ENCODE measurements at regions not wholly inside any gene's neighbourhood (a gene's known extent, or its start where the extent isn't known, plus 50 kb on each side); places are given as distances from the start of the nearest gene placed in this dataset.

DNA sequence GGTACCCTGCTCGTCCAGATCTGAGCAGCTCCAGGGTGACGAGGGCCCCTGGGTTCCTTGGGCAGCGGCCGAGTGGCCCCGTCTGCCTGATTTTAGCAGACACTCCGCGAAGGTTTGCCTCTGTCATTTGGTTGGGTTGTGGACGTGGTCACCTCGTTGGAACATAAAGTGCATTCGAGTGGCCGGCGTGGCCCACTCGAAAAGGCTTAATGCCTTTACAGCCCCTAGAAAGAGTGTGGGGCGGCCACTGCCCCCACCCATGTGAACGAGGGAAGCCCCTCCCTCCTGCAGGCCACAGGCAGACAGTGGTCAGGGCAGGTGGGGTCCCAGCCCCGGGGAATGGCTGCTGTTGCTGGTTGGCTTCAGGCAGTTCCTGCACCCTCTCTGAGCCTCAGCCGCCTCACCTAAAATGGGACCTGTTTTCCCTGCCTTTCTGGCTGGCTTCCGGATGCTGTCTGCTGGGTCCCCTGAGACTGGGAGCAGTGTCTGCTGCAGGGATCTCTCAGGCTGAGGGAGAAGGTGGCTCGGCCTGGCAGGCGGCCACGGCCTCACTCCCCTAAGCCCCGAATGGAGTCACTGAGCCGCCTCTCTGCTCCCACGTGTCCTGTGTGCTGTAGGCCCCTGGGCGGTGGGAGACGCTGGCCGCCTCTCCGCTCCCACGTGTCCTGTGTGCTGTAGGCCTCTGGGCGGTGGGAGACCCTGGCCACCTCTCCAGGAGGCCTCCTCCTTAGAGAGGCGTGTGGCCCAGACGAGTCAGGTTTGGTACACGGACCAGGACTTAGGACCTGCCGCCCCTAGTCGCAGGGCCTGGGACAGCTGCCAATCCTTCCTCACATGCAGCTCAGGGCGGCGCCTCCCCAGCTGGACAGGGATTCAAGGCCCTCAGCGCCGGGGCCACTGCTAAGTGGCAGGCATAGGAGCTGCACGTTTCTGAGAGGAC is 233.0 kb downstream of the ERMARD start:
- POLR2A ChIA-PET = no interaction called here
- H3K4me3 Mint-ChIP-seq = no peak overlapping the region

DNA sequence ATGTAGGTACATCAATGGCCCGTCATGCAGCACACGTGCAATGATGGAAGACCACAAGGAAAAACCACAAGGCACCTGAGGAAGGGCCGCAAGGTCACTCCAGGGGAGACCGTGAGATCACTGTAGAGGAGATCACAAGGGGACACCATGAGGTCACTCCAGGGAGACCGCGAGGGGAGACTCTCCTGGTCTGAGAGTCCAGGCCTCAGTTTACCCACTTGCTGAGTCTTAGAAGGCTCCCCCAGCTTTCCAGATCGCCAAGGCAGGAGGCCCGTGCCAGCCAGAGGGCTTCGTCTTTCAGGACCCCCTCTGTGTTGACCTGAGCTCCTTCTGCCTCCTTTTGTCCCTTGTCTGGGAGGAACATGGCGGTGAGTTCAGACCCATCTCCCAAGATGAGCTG is 232.2 kb downstream of the ERMARD start:
- Mint-ChIP-seq H3K27me3 (no peaks in the 10 kb centered on the region), H3K27ac (no peak overlapping the region), H3K4me1 (no peaks in the 10 kb centered on the region), H3K36me3 (ENCODE audit: low read depth) (no peaks in the 10 kb centered on the region), H3K4me3 (no peak overlapping the region), H3K9me3 (no peaks in the 10 kb centered on the region)
- POLR2A ChIA-PET = no interaction called here
- CTCF ChIA-PET = no interaction called here
- DNase-seq = no peak

More for the DNA sequence above, 233.0 kb downstream of the ERMARD start:
- no peak for DNase-seq
- CTCF ChIA-PET = no interaction called here
- Mint-ChIP-seq H3K9me3 (no peaks in the 10 kb centered on the region), H3K27ac (no peak overlapping the region), H3K36me3 (ENCODE audit: low read depth) (no peaks in the 10 kb centered on the region), H3K27me3 (no peaks in the 10 kb centered on the region), H3K4me1 (peaks cover 6% of the 10 kb centered on the region)

DNA sequence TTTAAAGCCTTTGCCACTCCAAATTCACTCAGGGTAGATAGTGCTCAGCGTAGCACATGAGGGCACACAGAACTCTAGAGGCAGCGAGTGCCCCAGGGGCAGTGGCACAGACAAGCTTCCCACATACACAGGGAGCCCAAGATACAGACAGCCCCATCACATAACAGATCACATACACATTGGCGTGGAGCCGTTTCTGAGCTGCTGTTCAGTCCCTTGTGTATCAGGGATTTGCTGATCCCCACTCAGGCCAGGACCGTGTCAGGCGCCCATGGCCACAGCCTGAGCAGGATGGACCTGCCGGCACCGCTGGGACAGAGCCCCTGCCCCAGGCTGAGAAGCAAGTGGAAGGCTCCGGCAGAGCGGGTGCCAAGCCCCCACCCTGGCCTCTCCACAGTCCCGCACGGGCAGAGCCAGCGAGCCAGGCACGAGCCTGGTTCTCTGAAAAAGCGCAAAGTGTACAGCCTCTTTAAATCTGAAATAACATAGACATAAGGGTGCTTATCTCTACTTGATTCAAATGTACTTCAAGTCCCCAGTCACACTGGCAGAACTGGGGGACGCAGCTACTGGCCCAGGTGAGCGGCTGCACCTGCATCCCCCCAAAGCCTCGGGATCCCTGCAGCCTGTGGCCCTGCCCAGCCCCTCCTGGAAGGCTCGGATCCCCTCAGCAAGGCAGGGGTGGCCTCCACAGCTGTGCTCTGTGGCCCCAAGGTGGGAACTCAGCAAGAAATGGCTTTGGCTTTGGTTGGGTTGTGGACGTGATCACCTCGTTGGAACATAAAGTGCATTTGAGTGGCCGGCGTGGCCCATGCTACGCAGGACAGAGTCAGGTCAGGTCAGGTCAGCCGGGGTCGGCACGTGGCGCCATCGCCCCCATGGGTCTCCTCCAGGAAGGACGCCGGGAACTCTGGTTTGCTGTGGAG is 231.3 kb downstream of the ERMARD start:
- Mint-ChIP-seq H3K27ac (no peak overlapping the region), H3K4me1 (no peaks in the 10 kb centered on the region), H3K36me3 (ENCODE audit: low read depth) (no peaks in the 10 kb centered on the region), H3K9me3 (no peaks in the 10 kb centered on the region), H3K27me3 (no peaks in the 10 kb centered on the region), H3K4me3 (no peak overlapping the region)
- no peak for DNase-seq
- ChIA-PET POLR2A (no interaction called here), CTCF (no interaction called here)

DNA sequence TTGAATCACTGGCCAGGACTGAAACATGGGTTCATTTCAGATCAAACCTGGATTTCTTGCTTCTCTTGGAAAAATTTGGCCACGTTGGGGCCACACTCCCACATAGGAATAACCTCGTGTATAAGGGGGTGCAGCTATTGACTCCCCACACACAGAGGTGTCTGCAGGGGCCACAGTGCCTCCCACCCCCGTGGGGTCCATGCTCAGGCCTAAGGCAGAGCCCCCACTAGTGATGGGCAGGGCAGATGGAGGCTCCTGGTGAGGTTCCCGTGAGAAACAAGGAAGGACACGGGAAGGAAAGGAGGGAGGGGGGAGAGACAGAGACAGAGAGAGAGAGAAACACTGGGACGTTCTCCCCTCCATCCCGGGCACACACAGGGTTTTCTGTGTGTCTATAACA is 230.5 kb downstream of the ERMARD start:
- ChIA-PET POLR2A (no interaction called here), CTCF (no interaction called here)
- no peak overlapping the region for H3K27ac Mint-ChIP-seq
- no peaks in the 10 kb centered on the region for H3K27me3 Mint-ChIP-seq
- H3K9me3 Mint-ChIP-seq = no peaks in the 10 kb centered on the region
- H3K4me3 Mint-ChIP-seq = no peak overlapping the region
- no peaks in the 10 kb centered on the region for H3K4me1 Mint-ChIP-seq
- no peaks in the 10 kb centered on the region for H3K36me3 Mint-ChIP-seq (ENCODE audit: low read depth)
- no peak for DNase-seq

DNA sequence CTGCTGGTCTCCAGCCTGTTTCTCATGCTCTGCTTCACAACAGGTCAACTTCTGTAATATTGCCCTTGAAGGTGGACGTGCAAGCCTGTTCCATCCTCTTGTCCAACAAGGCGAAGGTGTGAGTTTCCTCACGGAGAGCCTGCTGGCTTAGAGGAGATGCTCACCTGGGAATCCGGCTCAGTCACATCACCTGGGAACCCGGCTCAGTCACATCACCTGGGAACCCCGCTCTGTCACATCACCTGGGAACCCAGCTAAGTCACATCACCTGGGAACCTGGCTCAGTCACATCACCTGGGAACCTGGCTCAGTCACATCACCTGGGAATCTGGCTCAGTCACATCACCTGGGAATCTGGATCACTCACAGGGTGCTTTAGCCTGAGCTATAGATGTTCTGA is 230.1 kb downstream of the ERMARD start:
- Mint-ChIP-seq H3K36me3 (ENCODE audit: low read depth) (no peaks in the 10 kb centered on the region), H3K27me3 (no peaks in the 10 kb centered on the region), H3K9me3 (no peaks in the 10 kb centered on the region), H3K4me3 (no peak overlapping the region), H3K27ac (no peak overlapping the region), H3K4me1 (no peaks in the 10 kb centered on the region)
- CTCF ChIA-PET = no interaction called here
- DNase-seq = no peak
- POLR2A ChIA-PET = no interaction called here

DNA sequence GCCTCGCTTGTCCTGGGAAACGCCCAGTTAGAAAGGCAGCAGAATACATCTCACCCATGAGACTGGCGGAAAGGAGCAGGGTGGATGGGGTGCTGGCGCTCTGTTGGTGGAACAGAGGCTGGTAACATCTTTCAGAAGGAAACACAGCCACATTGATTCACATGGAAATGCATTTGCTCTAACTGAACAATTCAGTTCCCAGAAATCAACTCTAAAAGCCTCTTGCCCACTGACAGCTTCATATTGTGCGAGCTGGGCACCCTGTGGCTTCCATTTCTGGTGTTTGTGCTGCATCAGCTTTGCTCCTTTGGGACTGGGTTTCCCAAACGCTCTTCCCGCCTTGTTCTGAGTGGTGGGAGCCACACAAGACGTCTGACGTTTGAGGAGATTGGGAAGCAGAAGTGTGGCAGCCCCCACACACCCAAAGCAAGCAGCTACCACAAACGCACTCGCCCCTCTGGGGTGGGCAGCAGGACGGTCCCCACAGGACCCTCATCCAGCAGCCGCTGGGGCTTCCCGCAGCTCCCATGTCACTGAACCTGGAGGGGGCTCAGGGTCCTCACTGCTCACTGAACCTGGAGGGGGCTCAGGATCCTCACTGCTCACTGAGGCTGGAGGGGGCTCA is 229.5 kb downstream of the ERMARD start:
- Mint-ChIP-seq H3K4me3 (no peak overlapping the region), H3K4me1 (no peaks in the 10 kb centered on the region), H3K27ac (no peak overlapping the region), H3K9me3 (no peaks in the 10 kb centered on the region), H3K27me3 (no peaks in the 10 kb centered on the region), H3K36me3 (ENCODE audit: low read depth) (no peaks in the 10 kb centered on the region)
- ChIA-PET POLR2A (no interaction called here), CTCF (no interaction called here)
- no peak for DNase-seq

DNA sequence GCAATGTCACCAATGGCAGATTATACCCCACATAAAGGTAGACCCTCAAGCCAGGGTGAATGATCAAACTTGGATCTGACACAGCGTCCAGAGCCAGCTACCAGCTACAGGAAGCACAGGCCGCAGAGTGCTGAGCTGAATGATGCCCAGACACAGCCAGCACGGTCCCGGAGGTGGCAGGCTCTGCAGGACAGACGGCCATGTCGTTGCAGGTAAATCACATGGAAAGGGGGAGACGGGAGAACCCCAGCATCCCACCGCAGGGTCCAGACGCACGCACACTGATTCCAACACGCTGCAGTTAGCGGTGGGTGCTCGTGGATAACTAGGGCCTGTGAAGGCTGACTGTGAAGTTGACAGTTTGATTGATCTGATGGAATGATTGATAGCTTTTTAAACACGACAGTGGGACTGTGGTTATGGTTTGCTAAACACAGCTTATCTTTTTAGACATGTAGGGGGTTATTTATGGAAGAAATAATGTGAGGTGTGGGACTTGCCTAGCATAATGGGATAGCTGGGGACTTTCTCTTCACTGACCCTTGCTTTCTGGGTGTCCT is 228.5 kb downstream of the ERMARD start:
- Mint-ChIP-seq H3K27me3 (no peaks in the 10 kb centered on the region), H3K9me3 (no peaks in the 10 kb centered on the region), H3K4me1 (no peaks in the 10 kb centered on the region), H3K27ac (no peak overlapping the region), H3K36me3 (ENCODE audit: low read depth) (no peaks in the 10 kb centered on the region), H3K4me3 (no peak overlapping the region)
- no peak for DNase-seq
- ChIA-PET POLR2A (no interaction called here), CTCF (interaction anchor here (1.0 kb wide), 1 partner anchor 190 kb away, joined by 3 read pairs; no protein-coding TSS in a partner anchor)

DNA sequence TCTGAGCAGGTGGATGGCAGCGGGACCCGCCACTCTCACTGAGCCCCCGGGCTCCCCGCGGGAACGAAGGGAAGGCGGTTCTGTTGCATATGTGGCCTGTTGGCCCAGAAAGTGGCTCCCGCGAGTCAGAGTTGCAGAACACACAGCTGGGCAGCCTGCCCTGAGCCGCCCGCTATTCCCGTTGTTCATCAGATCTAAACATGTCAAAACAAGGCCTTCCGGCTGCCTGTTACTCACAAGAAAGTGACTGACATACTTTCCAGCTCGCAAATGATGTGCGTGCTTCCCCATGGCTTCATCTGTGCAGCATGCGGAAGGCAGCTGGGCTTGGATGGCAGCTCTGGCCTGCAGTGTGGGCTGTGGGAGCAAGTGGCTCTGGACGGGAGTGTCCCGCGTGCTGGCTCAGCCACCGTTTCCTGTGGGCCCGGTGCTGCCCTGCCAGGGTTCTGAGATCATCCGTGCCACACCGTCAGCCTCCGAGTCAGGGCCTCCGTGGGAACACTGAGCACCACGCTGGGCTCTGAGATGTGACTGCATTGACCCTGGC is 227.3 kb downstream of the ERMARD start:
- H3K27ac Mint-ChIP-seq = no peak overlapping the region
- H3K4me3 Mint-ChIP-seq = no peak overlapping the region
- CTCF ChIA-PET = no interaction called here
- H3K36me3 Mint-ChIP-seq (ENCODE audit: low read depth) = no peaks in the 10 kb centered on the region
- no peaks in the 10 kb centered on the region for H3K9me3 Mint-ChIP-seq
- POLR2A ChIA-PET = no interaction called here
- H3K4me1 Mint-ChIP-seq = no peaks in the 10 kb centered on the region
- H3K27me3 Mint-ChIP-seq = no peaks in the 10 kb centered on the region
- DNase-seq = no peak

DNA sequence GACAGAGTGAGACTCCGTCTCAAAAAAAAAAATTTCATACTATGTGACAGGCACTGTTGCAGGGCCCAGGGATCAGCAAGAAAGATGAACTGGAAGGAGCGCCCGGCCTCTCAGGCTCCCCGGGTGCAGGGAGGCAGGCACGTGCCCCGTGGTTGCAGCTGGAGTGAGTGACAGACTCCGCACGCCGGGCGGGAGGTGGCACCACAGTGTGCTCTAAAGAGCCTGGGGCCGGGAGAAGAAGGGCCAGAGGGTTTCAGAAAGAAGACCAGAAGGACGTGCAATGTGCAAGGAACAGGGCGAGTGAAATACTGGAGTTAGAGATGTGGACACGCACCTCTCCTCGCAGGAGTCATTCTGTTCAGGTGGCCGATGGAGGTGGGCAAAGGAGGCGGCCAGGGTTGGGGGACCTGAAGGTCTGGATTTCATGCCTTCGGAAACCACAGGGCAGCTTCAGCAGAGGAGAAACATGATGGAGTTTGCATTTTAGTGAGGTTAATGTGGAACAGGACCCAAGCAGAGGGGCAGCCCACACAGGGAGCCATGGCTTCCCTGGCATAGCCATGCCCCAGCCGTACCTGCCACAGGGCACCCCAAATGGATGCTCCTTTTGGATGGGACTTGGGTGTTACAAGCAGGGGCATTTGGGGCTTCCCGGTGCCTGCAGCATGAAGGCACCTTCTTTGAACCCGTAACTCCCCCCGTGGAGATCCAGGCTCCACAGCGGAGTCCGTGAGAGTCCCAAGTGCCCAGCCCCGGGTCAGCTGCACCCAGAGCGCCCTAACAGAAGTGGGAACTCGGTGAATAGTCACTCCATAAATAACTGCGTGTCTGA is 226.2 kb downstream of the ERMARD start:
- CTCF ChIA-PET = no interaction called here
- no peaks in the 10 kb centered on the region for H3K36me3 Mint-ChIP-seq (ENCODE audit: low read depth)

DNA sequence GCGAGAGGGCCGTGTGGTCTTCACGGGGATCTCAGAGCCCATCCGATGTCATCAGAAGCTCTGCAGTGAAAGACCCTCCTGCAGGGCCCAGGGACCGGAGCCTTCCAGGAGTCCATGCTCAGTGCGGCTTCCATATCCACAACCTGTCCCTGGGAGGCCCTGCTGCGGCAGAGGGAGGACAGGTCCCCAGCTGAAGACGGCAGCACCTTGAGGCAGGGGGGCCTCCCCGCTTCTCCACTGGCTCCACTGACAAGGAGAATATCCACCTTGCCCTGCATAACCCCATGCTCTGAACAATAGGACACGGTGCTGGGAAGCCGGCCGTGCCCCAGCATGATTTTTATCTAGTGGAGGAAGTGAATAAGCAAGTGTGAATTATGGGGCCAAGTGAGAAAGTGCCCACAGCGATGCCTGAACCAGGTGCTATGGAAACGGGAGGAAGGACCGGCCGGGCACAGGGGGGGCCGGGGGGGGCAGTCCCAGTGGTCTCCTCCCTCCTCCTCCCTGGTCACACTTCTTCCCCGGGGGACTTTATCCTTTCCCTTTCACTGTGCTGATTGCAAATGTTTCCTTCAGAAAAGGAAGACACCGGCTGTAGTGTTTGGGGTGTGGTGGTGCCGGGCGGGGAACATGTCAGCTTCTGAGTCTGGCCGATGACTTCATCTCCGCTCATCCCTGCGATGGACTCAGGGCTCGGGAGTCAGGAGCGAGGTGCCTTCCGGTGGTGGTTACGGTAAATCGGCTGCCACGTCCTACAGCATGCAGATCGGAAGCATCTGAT is 225.1 kb downstream of the ERMARD start:
- Mint-ChIP-seq H3K27ac (no peak overlapping the region), H3K9me3 (no peaks in the 10 kb centered on the region), H3K27me3 (no peaks in the 10 kb centered on the region), H3K4me1 (no peaks in the 10 kb centered on the region), H3K4me3 (no peak overlapping the region), H3K36me3 (ENCODE audit: low read depth) (no peaks in the 10 kb centered on the region)
- CTCF ChIA-PET = no interaction called here
- no peak for DNase-seq
- POLR2A ChIA-PET = no interaction called here

More for the DNA sequence above, 226.2 kb downstream of the ERMARD start:
- H3K4me1 Mint-ChIP-seq = no peaks in the 10 kb centered on the region
- no peaks in the 10 kb centered on the region for H3K9me3 Mint-ChIP-seq
- POLR2A ChIA-PET = no interaction called here
- no peaks in the 10 kb centered on the region for H3K27me3 Mint-ChIP-seq
- H3K27ac Mint-ChIP-seq = no peak overlapping the region
- DNase-seq = no peak
- no peak overlapping the region for H3K4me3 Mint-ChIP-seq

DNA sequence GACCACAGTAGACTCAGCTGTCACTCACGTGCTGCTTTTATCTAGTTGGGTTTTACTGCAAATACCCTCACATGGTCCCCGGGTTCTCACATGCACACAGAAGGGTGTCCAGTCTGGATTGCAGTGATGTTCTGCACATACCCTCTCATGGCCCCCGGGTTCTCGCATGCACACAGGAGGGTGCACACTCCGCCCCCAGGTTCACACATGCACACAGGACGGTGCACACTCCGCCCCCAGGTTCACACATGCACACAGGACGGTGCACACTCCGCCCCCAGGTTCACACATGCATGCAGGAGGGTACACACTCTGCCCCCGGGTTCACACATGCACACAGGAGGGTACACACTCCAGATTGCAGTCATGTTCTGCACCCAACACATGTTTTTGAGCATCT is 224.3 kb downstream of the ERMARD start:
- POLR2A ChIA-PET = no interaction called here
- Mint-ChIP-seq H3K27ac (no peak overlapping the region), H3K36me3 (ENCODE audit: low read depth) (no peaks in the 10 kb centered on the region), H3K27me3 (no peaks in the 10 kb centered on the region), H3K4me3 (no peak overlapping the region), H3K4me1 (no peaks in the 10 kb centered on the region), H3K9me3 (no peaks in the 10 kb centered on the region)
- CTCF ChIA-PET = no interaction called here
- no peak for DNase-seq

DNA sequence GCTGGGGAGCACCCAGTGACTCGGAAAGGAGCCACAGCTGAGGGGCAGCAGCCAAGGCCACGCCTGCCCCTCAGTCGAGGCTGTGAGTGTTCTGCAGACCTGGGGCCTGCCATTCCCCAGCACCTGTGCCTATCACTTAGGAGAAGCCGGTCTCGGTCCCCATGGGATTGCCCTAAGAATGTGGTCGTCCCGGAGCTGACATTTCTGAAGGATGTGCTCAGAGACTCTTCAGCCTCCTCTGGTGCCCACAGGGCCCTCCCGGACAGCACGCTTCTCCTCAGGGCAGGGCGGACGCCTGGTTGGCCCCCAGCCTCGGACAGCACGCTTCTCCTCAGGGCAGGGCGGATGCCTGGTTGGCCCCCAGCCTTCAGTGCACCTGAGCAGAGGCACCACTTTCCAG is 223.9 kb downstream of the ERMARD start:
- H3K36me3 Mint-ChIP-seq (ENCODE audit: low read depth) = no peaks in the 10 kb centered on the region
- H3K9me3 Mint-ChIP-seq = no peaks in the 10 kb centered on the region
- no peak for DNase-seq
- no peak overlapping the region for H3K27ac Mint-ChIP-seq
- H3K4me3 Mint-ChIP-seq = no peak overlapping the region
- H3K27me3 Mint-ChIP-seq = no peaks in the 10 kb centered on the region
- CTCF ChIA-PET = no interaction called here
- POLR2A ChIA-PET = no interaction called here
- H3K4me1 Mint-ChIP-seq = no peaks in the 10 kb centered on the region

All from activated CD4-positive, alpha-beta T cell treated with anti-CD3 and anti-CD28 coated beads, Interleukin-2, amount 10 ng/mL, durations not matched to agents 7 days and 5 days (primary cell).